Esophagus muscularis mucosa (tissue), 4 donors: ENCODE measurements at regions not wholly inside any gene's neighbourhood (a gene's known extent, or its start where the extent isn't known, plus 50 kb on each side); places are given as distances from the start of the nearest gene placed in this dataset.

ENCODE experiments used
- DNase-seq: peaks from one replicate; pipeline ENCODE4 v3.0.0-alpha.2; 2017; ENCODE audit errors: extremely low spot score
- H3K27ac ChIP-seq, 4 donors: fragments of 200-600 bp; sonication (generic); replicated peaks in 1 of 4; 1 replicate in 3 of 4; 2 replicates in 1 of 4; pipeline ENCODE4 v1.5.1; 2016 to 2019; ENCODE audit warnings: mild to moderate bottlenecking in 1 of 4
- H3K27me3 ChIP-seq, 4 donors: fragments of 200-600 bp; sonication (generic); one replicate each; pipeline versions ENCODE4 v1.5.1 to v1.6.0; 2016 to 2019
- H3K36me3 ChIP-seq, 4 donors: fragments of 200-600 bp; sonication (generic); one replicate each; pipeline ENCODE4 v1.5.1; 2016 to 2019
- H3K4me1 ChIP-seq, 4 donors: fragments of 200-600 bp; sonication (generic); one replicate each; pipeline ENCODE4 v1.5.1; 2016 to 2019
- H3K4me3 ChIP-seq, 4 donors: fragments of 200-600 bp; sonication (generic); 1 replicate in 2 of 4; 2 replicates in 2 of 4; pipeline ENCODE4 v1.5.1; 2016 to 2019; ENCODE audit warnings: mild to moderate bottlenecking in 4 of 4, moderate library complexity in 1 of 4
- H3K9me3 ChIP-seq, 4 donors: fragments of 200-600 bp; sonication (generic); 1 replicate in 3 of 4; 2 replicates in 1 of 4; pipeline ENCODE4 v1.5.1; 2016 to 2019
- EP300 ChIP-seq: sonication (generic); formaldehyde crosslinking; IDR thresholded peaks from one replicate; pipeline ENCODE4 v1.6.1; 2017; ENCODE audit warnings: antibody characterized with exemption
- POLR2A ChIP-seq: fragments of 450-650 bp; IDR thresholded peaks from one replicate; pipeline ENCODE4 v1.6.1; 2017; ENCODE audit warnings: antibody characterized with exemption, moderate library complexity, mild to moderate bottlenecking, low read depth
- POLR2AphosphoS5 ChIP-seq, 2 donors: sonication (generic); formaldehyde crosslinking; IDR thresholded peaks; one replicate each; pipeline ENCODE4 v1.6.1; 2017; ENCODE audit warnings: antibody characterized with exemption in 2 of 2
- WGBS: methylation state at CpG from one replicate; pipeline ENCODE4 v1.1.5; 2018; 5-methylcytosine and 5-hydroxymethylcytosine counted together
- intact Hi-C: fragments of 100-400 bp; cut with DNase I; formaldehyde crosslinking; loops from one replicate; pipeline ENCODE4 v1.15.1; 2023
- TF ChIP-seq, protein P1 (sequence below), 3 experiments: fragments of 200-600 bp in 2 of 3; fragments of 450-650 bp in 1 of 3; sonication (generic) in 2 of 3; IDR thresholded peaks; one replicate each; pipeline ENCODE4 v1.5.1; 2017 to 2019; ENCODE audit warnings: antibody characterized with exemption in 3 of 3, mild to moderate bottlenecking in 2 of 3, moderate library complexity in 1 of 3

DNA sequence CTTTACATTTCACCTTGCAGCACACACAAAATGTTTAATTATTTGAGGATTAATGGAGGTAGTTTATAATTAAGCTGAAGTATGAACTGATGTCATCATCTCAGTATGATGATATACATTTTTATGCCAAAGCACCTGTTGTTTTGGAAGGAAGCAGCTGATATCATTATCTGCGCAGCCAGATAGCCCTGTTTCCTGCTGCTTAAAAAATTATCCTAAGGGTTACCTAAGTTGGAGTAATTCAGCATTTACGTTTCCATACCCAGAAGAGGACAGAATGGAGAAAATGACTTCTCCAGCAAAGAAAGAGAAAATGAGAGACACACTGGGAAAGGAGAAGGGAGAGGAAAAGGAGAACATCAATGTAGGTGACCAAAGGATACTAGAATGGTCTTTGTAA lies 370.3 kb upstream of the PLSCR5 start:
- no peak for TF ChIP-seq POLR2AphosphoS5 (IDR thresholded peaks at IDR 0.05)
- TF ChIP-seq, protein P1, sequence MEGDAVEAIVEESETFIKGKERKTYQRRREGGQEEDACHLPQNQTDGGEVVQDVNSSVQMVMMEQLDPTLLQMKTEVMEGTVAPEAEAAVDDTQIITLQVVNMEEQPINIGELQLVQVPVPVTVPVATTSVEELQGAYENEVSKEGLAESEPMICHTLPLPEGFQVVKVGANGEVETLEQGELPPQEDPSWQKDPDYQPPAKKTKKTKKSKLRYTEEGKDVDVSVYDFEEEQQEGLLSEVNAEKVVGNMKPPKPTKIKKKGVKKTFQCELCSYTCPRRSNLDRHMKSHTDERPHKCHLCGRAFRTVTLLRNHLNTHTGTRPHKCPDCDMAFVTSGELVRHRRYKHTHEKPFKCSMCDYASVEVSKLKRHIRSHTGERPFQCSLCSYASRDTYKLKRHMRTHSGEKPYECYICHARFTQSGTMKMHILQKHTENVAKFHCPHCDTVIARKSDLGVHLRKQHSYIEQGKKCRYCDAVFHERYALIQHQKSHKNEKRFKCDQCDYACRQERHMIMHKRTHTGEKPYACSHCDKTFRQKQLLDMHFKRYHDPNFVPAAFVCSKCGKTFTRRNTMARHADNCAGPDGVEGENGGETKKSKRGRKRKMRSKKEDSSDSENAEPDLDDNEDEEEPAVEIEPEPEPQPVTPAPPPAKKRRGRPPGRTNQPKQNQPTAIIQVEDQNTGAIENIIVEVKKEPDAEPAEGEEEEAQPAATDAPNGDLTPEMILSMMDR (IDR thresholded peaks at IDR 0.05) = no peak
- no peak for TF ChIP-seq POLR2A
- TF ChIP-seq EP300 = no peak
- 60% methylated on average over 2 of the region's 2 CpGs for WGBS
- H3K27me3 ChIP-seq = no peaks in the 10 kb centered on the region
- no peaks in the 10 kb centered on the region for H3K9me3 ChIP-seq
- H3K36me3 ChIP-seq = no peaks in the 10 kb centered on the region
- no peak overlapping the region for H3K27ac ChIP-seq
- H3K4me3 ChIP-seq = no peak overlapping the region
- intact Hi-C loops = no loop called here
- H3K4me1 ChIP-seq = no peaks in the 10 kb centered on the region
- no peak for DNase-seq

DNA sequence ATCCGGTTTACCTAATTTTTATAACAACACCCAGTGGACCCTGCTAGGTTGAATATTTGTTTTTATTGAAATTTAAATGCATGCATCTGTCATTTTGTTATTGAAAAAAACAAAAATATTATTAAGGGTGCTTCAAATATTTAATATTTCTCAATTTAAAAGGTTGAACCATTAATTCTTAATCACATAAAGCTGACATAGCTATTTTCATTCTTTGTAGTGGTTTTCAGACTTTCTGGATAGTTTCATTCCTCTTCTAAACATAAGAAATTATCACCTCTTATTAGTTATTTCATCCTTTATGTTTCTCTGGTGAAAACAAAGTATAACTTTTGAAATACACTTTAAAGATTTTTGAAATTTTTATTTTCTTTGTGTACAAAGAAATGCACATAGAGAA lies 369.9 kb upstream of the PLSCR5 start:
- WGBS = 76% methylated on average over 1 of the region's 1 CpG
- Histone ChIP-seq H3K27me3 (no peaks in the 10 kb centered on the region), H3K4me3 (no peak overlapping the region), H3K9me3 (no peaks in the 10 kb centered on the region), H3K27ac (no peak overlapping the region), H3K36me3 (no peaks in the 10 kb centered on the region), H3K4me1 (no peaks in the 10 kb centered on the region)
- intact Hi-C loops = no loop called here
- TF ChIP-seq POLR2AphosphoS5 (IDR thresholded peaks at IDR 0.05) (no peak), EP300 (no peak), POLR2A (no peak)
- TF ChIP-seq, protein P1 (IDR thresholded peaks at IDR 0.05) = no peak
- DNase-seq = no peak

DNA sequence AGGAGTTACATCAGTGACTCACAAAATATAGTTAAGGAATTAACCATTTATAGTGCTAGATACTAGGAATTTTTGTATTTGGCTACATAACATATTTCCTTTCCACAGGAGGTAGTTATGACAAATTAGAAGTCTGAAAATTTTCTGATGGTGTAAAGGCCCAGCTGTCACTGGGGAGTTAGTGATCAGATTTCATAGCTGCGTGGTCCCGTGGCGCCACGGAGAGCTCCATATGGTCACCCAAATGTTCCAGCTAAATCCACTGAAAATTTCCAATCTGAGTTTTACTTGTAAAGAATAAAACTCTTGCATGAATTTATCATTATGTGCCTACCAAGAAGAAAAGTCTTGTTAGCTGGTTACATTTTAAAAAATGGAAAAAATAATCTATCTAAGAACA lies 368.9 kb upstream of the PLSCR5 start:
- H3K27ac ChIP-seq = no peak overlapping the region
- no peaks in the 10 kb centered on the region for H3K4me1 ChIP-seq
- TF ChIP-seq POLR2A = no peak
- TF ChIP-seq EP300 = no peak
- TF ChIP-seq POLR2AphosphoS5 (IDR thresholded peaks at IDR 0.05) = no peak
- TF ChIP-seq, protein P1 (IDR thresholded peaks at IDR 0.05) = no peak
- no peak for DNase-seq
- H3K9me3 ChIP-seq = no peaks in the 10 kb centered on the region
- intact Hi-C loops = no loop called here
- H3K27me3 ChIP-seq = no peaks in the 10 kb centered on the region
- no peaks in the 10 kb centered on the region for H3K36me3 ChIP-seq
- no peak overlapping the region for H3K4me3 ChIP-seq
- 90% methylated on average over 4 of the region's 4 CpGs for WGBS

GRCh38 chr3:146972726-146973125 lies 367.6 kb upstream of the PLSCR5 start:
- no peaks in the 10 kb centered on the region for H3K27me3 ChIP-seq
- intact Hi-C loops = no loop called here
- no peak overlapping the region for H3K4me3 ChIP-seq
- H3K27ac ChIP-seq = no peak overlapping the region
- 85% methylated on average over 1 of the region's 1 CpG for WGBS
- TF ChIP-seq, protein P1 (IDR thresholded peaks at IDR 0.05) = no peak
- no peak for TF ChIP-seq EP300
- TF ChIP-seq POLR2AphosphoS5 (IDR thresholded peaks at IDR 0.05) = no peak
- no peak for TF ChIP-seq POLR2A
- H3K9me3 ChIP-seq = no peaks in the 10 kb centered on the region
- DNase-seq = no peak
- no peaks in the 10 kb centered on the region for H3K36me3 ChIP-seq
- no peaks in the 10 kb centered on the region for H3K4me1 ChIP-seq

GRCh38 chr3:146970236-146970635 lies 365.1 kb upstream of the PLSCR5 start:
- Histone ChIP-seq H3K4me1 (no peaks in the 10 kb centered on the region), H3K9me3 (no peaks in the 10 kb centered on the region), H3K4me3 (no peak overlapping the region), H3K36me3 (no peaks in the 10 kb centered on the region), H3K27me3 (no peaks in the 10 kb centered on the region), H3K27ac (no peak overlapping the region)
- TF ChIP-seq EP300 = no peak
- TF ChIP-seq, protein P1 (IDR thresholded peaks at IDR 0.05) = no peak
- no peak for TF ChIP-seq POLR2A
- TF ChIP-seq POLR2AphosphoS5 (IDR thresholded peaks at IDR 0.05) = no peak
- 72% methylated on average over 2 of the region's 2 CpGs for WGBS
- no peak for DNase-seq
- intact Hi-C loops = no loop called here
